CD4-positive, alpha-beta T cell treated with Interleukin-17A for 1 hour (primary cell): ENCODE measurements at regions not wholly inside any gene's neighbourhood (a gene's known extent, or its start where the extent isn't known, plus 50 kb on each side); places are given as distances from the start of the nearest gene placed in this dataset.
A peak's percentile ranks its signal among the peaks of the same experiment; 100 is the strongest.
"Not testable (repeated sequence)": the region's sequence is repeated elsewhere in the genome, so short reads cannot be mapped to it uniquely, and the experiment has no call there.

ENCODE experiments used
- DNase-seq: peaks from one replicate; pipeline ENCODE4 v3.0.0-alpha.2; 2020

DNA sequence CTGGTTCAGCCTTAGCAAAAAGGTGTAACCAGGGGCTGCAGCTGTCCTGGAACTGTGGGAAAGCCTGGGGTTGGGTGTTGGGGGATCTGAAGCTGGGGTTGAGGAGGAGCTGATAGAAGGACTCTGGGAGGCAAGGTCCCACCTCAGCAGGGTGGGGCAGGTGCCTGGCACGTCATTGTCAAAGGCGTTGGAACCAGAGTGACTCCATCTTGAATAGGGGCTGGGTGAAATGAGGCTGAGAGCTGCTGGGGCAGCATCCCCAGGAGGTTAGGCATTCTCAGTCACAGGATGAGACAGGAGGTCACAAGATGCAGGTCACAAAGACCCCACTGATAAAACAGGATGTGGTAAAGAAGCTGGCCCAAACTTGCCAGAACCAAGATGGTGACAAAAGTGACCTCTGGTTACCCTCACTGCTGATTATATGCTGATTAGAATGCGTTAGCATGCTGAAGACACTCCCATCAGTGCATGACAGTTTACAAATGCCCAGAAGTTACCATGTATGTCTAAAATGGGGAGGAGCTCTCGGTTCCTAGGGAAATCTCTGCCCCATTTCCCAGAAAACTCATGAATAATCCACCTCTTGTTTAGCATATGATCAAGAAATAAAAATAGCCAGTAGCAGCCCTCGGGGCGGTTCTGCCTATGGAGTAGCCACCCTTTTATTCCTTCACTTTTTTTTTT lies 85.4 kb downstream of the IER5 start:
- DNase-seq, result no peak

- no peak for DNase-seq
These were observed 86.4 kb downstream of the IER5 start for GRCh38 chr1:181174861-181175260.

DNA sequence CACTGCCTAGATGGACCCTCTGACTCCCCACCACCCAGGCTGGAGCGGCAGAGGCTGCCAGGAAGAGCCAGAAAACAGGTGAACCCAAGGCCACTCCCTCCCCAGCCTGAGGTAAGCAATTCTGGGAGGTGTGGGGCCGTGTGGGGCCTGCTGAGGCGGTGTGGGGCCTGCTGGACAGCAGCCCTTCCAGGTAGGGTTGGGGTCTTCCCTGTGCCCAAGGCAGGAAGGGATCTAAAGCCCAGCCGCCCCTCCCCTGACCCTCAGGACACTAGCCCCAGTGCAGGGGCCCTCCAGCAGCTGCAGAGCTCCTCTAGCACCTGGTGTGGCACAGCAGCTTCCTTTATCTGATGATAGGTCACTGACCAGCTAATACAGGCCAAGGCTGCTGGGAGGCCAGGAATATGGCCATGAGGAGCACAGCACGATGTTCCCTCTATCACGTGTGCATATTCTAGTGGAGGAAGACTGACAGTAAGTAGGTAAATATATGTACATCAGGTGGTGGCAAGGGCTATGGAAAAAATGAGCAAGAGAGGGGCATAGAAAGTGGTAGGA lies 86.9 kb downstream of the IER5 start:
- DNase-seq, result no peak

GRCh38 chr1:181175955-181176354 lies 87.5 kb downstream of the IER5 start:
- DNase-seq, result no peak

- DNase-seq, result no peak
These were observed 89.9 kb downstream of the IER5 start for GRCh38 chr1:181178241-181178879.

GRCh38 chr1:181179279-181179986 lies 90.9 kb downstream of the IER5 start:
- DNase-seq, result no peak

DNA sequence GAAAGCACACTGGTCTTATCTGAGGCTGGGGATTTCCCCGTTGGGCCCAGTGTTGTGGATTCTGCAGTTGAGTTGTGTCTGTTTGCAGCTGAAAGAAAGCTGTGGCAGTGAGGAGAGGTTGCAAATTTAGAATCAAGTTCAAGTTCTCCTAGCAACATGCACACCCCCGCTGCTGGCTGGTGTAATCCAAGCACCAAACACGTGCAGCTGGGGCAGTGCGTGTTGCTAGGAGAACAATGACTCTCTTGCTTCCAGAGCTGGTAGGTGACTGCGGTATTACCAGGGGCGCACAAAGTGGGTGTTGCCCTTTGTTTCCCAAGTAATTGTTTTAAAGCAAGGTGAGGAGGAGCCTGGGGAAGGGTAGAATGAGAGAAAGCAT lies 91.5 kb downstream of the IER5 start:
- peak; percentile 21 for DNase-seq

- no peak for DNase-seq
These were observed 92.0 kb downstream of the IER5 start for GRCh38 chr1:181180407-181181031.

DNA sequence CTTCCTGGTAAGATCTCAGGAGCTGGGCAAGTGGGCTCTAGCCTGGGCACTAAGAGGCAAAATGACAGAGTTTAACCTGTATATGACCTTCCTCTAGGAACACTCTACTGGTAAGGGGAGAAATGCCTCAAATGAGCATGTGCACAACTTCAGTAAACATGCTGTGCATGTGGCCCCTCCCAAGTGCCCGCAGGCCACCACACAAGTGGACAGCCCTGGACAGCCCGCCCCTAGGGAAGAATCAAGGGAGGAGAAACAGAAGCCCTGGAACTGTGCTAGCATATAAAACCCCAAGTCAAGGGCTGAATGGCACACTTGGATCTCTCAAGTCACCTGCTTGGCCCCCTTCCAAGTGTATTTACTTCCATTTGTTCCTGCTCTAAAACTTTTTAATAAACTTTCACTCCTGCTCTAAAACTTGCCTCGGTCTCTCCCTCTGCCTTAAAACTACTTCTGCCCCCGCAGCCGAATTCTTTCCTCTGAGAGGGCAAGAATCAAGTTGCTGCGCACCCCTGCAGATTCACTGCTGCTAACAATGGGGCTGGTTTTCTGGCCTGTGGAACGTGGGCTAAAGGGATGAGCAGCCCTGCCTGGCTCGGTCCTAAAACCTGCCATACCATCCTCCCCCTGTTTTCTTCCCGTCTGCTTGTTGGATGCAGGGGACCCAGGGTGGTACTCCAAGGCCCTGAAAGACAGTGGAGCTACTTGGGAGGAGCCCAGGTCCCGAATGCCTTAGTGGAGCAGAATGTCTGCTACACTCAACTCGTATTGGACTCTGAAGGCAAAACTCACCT lies 93.5 kb downstream of the IER5 start:
- DNase-seq, result no peak

DNA sequence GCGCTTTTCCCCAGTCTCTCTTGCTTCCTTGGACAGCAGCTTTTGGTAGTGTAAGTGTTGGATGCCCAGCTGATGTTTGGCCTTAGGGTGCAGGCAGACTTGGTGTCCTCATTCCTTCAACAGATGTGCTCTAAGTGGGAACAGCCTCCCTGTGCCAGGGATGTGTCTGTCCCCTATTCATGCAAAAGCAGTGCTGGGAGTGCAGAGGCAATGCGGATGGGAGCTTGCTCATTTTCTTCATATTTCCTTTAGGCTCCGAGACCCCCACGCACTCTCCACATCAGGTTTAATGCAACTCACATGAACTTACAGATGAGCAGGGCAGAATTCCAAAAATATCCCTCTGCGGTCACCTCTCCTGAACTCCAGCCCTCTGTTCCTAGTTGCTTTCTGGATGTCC lies 96.1 kb downstream of the IER5 start:
- no peak for DNase-seq

DNA sequence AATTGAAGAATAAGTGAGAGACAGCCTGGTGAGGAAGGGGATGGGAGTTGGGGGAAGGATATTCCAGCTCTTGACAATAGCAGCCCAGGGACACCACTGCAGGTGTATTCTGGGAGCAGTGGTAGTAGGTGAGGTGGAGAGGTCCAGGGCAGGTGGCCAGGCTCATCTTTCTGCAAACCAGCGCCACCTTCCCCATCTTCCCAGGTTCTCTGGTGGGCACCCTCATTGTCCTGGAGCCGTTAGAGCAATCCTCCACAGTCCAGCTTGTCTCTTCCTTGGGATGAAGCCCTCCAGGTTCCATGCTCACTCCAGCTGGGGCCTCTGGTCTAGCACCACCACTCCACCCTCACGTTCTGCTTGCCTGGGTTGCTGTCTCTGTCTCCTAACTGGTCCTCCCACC lies 97.0 kb downstream of the IER5 start:
- DNase-seq, result no peak

GRCh38 chr1:181186133-181186532 lies 97.6 kb downstream of the IER5 start:
- DNase-seq, result not testable (repeated sequence)

GRCh38 chr1:181187337-181188126 lies 99.0 kb downstream of the IER5 start:
- DNase-seq, result no peak

DNA sequence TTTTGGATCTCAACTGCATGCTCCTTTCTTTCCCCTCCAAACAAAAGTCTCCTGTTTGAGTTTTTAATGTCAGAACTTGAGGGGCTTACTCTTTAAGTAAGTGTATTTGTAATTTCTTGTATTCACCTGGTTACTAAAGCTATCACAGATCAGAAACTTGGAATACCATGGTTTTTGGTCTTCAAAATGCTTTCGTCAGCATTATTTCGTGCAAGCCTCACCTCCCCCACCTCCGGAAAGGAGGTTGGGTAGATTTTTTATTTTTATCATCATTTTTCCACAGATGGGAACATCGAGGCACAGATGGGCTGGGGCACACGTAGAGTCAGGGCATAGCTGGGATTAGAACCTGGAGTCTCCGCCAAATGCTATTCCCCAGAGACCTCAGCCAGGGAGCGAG lies 100.7 kb downstream of the IER5 start:
- no peak for DNase-seq

- DNase-seq, result peak; percentile 69
These were observed 101.3 kb downstream of the IER5 start for GRCh38 chr1:181189691-181190363.

DNA sequence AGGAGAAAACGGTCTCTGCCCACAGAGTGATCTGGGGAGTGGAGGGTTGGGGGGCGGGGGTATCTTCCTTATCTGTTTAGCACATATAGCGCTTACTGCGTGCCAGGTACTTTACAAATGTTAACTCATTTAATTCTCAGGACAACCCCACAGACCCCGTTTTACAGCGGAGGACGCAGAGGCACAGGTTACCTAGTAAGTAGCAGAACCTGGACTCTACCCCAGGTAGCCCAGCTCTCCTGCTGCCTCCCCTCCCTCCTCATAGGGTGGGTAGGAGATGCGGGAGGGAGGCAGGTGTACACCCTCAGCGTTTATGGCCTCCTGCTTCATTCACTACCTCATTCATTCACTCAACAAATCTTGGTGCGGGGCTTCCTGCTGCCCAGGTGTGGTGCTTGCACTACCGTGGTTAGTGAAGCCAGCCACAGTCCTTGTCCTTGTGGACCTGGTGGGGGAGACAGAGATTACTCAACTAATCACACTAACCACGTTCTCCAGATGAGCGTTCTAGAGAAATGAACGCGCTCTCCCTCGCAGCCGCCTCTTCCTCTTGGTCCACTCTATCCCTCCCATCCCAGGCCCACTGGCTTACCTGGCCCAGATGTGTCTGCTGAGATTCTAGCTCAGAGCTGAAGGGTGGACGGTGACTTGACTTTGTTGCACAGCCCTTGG lies 102.0 kb downstream of the IER5 start:
- DNase-seq, result no peak

GRCh38 chr1:181191494-181192040 lies 103.1 kb downstream of the IER5 start:
- no peak for DNase-seq

- no peak for DNase-seq
These were observed 103.8 kb downstream of the IER5 start for GRCh38 chr1:181192316-181192715.

DNA sequence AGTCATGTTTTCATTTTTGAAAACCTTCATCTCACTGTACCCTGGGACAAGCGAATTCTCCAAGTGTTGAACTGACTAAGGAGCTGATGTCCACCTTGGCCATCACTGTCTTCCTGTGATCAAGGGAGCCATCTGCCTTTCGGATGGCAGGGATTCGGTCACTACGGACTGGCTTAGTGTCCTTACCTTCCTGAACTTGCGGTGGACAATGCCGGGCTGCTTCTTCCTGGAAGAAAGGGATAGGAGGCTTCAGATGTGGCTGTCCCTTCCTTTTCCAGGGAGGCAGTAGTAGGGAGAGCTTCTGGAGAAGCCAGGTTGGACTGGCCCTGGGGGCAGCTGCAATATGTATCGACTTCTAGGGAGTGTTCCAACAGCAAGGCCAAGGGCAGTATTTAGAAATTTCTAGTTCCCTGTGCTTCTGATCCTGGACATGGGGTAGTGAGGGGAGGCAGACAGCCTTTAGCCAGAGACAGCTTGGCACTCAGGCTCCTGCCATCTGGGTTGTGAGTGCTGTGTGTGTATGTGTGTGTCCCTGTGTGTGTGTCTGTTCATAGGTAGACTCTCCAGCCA lies 114.6 kb downstream of the IER5 start:
- DNase-seq, result no peak

- DNase-seq, result no peak
These were observed 116.0 kb downstream of the IER5 start for GRCh38 chr1:181204530-181204929.
